H9 (cell line): ENCODE measurements at regions not wholly inside any gene's neighbourhood (a gene's known extent, or its start where the extent isn't known, plus 50 kb on each side); places are given as distances from the start of the nearest gene placed in this dataset.

Experiments
- DNase-seq: peaks from one replicate; pipeline ENCODE4 v3.0.0-alpha.2; 2017
- H2AFZ ChIP-seq: one replicate; pipeline ENCODE4 v1.6.1; 2013; ENCODE audit warnings: mild to moderate bottlenecking, low read length, control low read depth, moderate library complexity
- H2AK5ac ChIP-seq: 2 replicates; pipeline ENCODE4 v1.6.1; 2013; ENCODE audit warnings: low read length, control low read depth, mixed read lengths; ENCODE audit not compliant: insufficient read length
- H2BK120ac ChIP-seq: one replicate; pipeline ENCODE4 v1.6.1; 2013; ENCODE audit warnings: low read depth, mild to moderate bottlenecking, low read length, control low read depth, inconsistent platforms; ENCODE audit not compliant: poor library complexity, severe bottlenecking
- H2BK12ac ChIP-seq: 2 replicates; pipeline ENCODE4 v1.6.1; 2013; ENCODE audit warnings: low read length, control low read depth, mixed read lengths, low read depth; ENCODE audit not compliant: insufficient read length
- H2BK15ac ChIP-seq: 2 replicates; pipeline ENCODE4 v1.6.1; 2013; ENCODE audit warnings: low read depth, low read length, control low read depth
- H2BK20ac ChIP-seq: one replicate; pipeline ENCODE4 v1.6.1; 2013; ENCODE audit warnings: low read depth, mild to moderate bottlenecking, low read length, control low read depth, inconsistent platforms; ENCODE audit not compliant: poor library complexity, severe bottlenecking
- H2BK5ac ChIP-seq: 2 replicates; pipeline ENCODE4 v1.6.1; 2013; ENCODE audit warnings: low read length, control low read depth, mixed read lengths; ENCODE audit not compliant: insufficient read length
- H3K14ac ChIP-seq: 2 replicates; pipeline ENCODE4 v1.6.1; 2013; ENCODE audit warnings: low read length, control low read depth; ENCODE audit not compliant: insufficient read depth
- H3K18ac ChIP-seq: 2 replicates; pipeline ENCODE4 v1.6.1; 2013; ENCODE audit warnings: low read depth, mild to moderate bottlenecking, mixed read lengths, low read length, control low read depth; ENCODE audit not compliant: insufficient read length
- H3K23ac ChIP-seq: 2 replicates; pipeline ENCODE4 v1.6.1; 2013; ENCODE audit warnings: low read length, control low read depth, mixed read lengths, low read depth; ENCODE audit not compliant: insufficient read length
- H3K23me2 ChIP-seq: 2 replicates; pipeline ENCODE4 v1.6.1; 2013; ENCODE audit warnings: low read depth, mild to moderate bottlenecking, mixed read lengths, low read length, control low read depth; ENCODE audit not compliant: insufficient read length, poor library complexity, severe bottlenecking
- H3K27ac ChIP-seq: 2 replicates; pipeline ENCODE4 v1.5.1; 2013; ENCODE audit warnings: low read length, control low read depth, mixed read lengths, low read depth; ENCODE audit not compliant: insufficient read length
- H3K27me3 ChIP-seq: 2 replicates; pipeline ENCODE4 v1.6.1; 2013; ENCODE audit warnings: low read length, control low read depth, inconsistent platforms; ENCODE audit not compliant: insufficient read depth
- H3K4ac ChIP-seq: 2 replicates; pipeline ENCODE4 v1.6.1; 2013; ENCODE audit warnings: low read depth, mild to moderate bottlenecking, control low read depth, inconsistent platforms, low read length, moderate library complexity
- H3K4me1 ChIP-seq: 2 replicates; pipeline ENCODE4 v1.6.1; 2013; ENCODE audit warnings: low read length, control low read depth, inconsistent platforms; ENCODE audit not compliant: insufficient read depth
- H3K4me2 ChIP-seq: 2 replicates; pipeline ENCODE4 v1.6.1; 2013; ENCODE audit warnings: low read length, control low read depth, mixed read lengths; ENCODE audit not compliant: insufficient read length, insufficient read depth
- H3K56ac ChIP-seq: 2 replicates; pipeline ENCODE4 v1.6.1; 2013; ENCODE audit warnings: low read depth, mild to moderate bottlenecking, mixed read lengths, low read length, control low read depth; ENCODE audit not compliant: insufficient read length
- H3K79me1 ChIP-seq: 2 replicates; pipeline ENCODE4 v1.6.1; 2013; ENCODE audit warnings: low read depth, mild to moderate bottlenecking, moderate library complexity, low read length, control low read depth, inconsistent platforms; ENCODE audit not compliant: insufficient read depth, poor library complexity, severe bottlenecking
- H3K79me2 ChIP-seq: 2 replicates; pipeline ENCODE4 v1.6.1; 2013; ENCODE audit warnings: low read length, control low read depth, inconsistent platforms; ENCODE audit not compliant: insufficient read depth
- H3K9ac ChIP-seq: 2 replicates; pipeline ENCODE4 v1.6.1; 2013; ENCODE audit warnings: low read length, control low read depth, mixed read lengths; ENCODE audit not compliant: insufficient read length; ENCODE audit errors: extremely low read depth
- H3K9me3 ChIP-seq: one replicate; pipeline ENCODE4 v1.6.1; 2013; ENCODE audit warnings: low read depth, low read length, inconsistent platforms; ENCODE audit not compliant: control insufficient read depth
- H3T11ph ChIP-seq: one replicate; pipeline ENCODE4 v1.6.1; 2013; ENCODE audit warnings: mild to moderate bottlenecking, low read length, control low read depth, inconsistent platforms
- H4K20me1 ChIP-seq: one replicate; pipeline ENCODE4 v1.6.1; 2013; ENCODE audit not compliant: control insufficient read depth, insufficient read length, insufficient read depth
- H4K5ac ChIP-seq: 2 replicates; pipeline ENCODE4 v1.6.1; 2013; ENCODE audit warnings: low read depth, mild to moderate bottlenecking, mixed read lengths, low read length, control low read depth; ENCODE audit not compliant: insufficient read length
- H4K8ac ChIP-seq: replicated peaks from 2 replicates; pipeline ENCODE4 v1.6.1; 2013; ENCODE audit warnings: low read length, control low read depth, mixed read lengths, low read depth; ENCODE audit not compliant: insufficient read length
- H4K91ac ChIP-seq: 2 replicates; pipeline ENCODE4 v1.6.1; 2013; ENCODE audit warnings: low read depth, mild to moderate bottlenecking, moderate library complexity, mixed read lengths, low read length, control low read depth; ENCODE audit not compliant: insufficient read length
- H3K27ac Mint-ChIP-seq, 3 experiments: 2 replicates in 2 of 3; 3 replicates in 1 of 3; pipeline ENCODE4 v1.8.0; 2020 to 2021; ENCODE audit warnings: mixed read lengths in 3 of 3, mild to moderate bottlenecking in 1 of 3, moderate library complexity in 1 of 3
- H3K27me3 Mint-ChIP-seq: 2 replicates; pipeline ENCODE4 v1.8.0; 2021; ENCODE audit warnings: low read depth, mild to moderate bottlenecking, moderate library complexity, mixed read lengths
- H3K36me3 Mint-ChIP-seq, 3 experiments: 2 replicates in 2 of 3; 3 replicates in 1 of 3; pipeline ENCODE4 v1.8.0; 2020 to 2021; ENCODE audit warnings: low read depth in 3 of 3, mixed read lengths in 3 of 3; ENCODE audit not compliant: insufficient read depth in 1 of 3
- H3K4me1 Mint-ChIP-seq, 2 experiments: 2 replicates each; pipeline ENCODE4 v1.8.0; 2020; ENCODE audit warnings: mixed read lengths in 2 of 2
- H3K4me3 Mint-ChIP-seq, 2 experiments: 2 replicates in 1 of 2; 3 replicates in 1 of 2; pipeline ENCODE4 v1.8.0; 2020 to 2021; ENCODE audit warnings: mild to moderate bottlenecking in 2 of 2, mixed read lengths in 2 of 2, moderate library complexity in 1 of 2
- H3K9me3 Mint-ChIP-seq, 2 experiments: 2 replicates in 1 of 2; 3 replicates in 1 of 2; pipeline ENCODE4 v1.8.0; 2020; ENCODE audit warnings: mild to moderate bottlenecking in 2 of 2, mixed read lengths in 2 of 2, moderate library complexity in 1 of 2
- CTCF ChIP-seq: fragments of 200-600 bp; sonication (generic); conservative IDR thresholded peaks from 3 replicates; pipeline ENCODE4 v1.8.0; 2021; ENCODE audit warnings: antibody characterized with exemption, mild to moderate bottlenecking
- WGBS: extraction: QIAGEN DNeasy Blood & Tissue Kit; methylation state at CpG from one replicate; pipeline ENCODE4 v1.1.7; 2013; ENCODE audit warnings: missing lambda C conversion rate, low lambda C conversion rate, mixed read lengths; ENCODE audit not compliant: insufficient read length; ENCODE audit errors: extremely low coverage; 5-methylcytosine and 5-hydroxymethylcytosine counted together

GRCh38 chr7:26928703-26929347, 64.4 kb upstream of the SKAP2 start:
- Histone ChIP-seq H3K23ac (no peak overlapping the region), H4K5ac (no peak overlapping the region), H2BK15ac (no peak overlapping the region), H3K23me2 (no peaks in the 10 kb centered on the region), H3K4ac (no peak overlapping the region), H3K27ac (no peak overlapping the region), H2AFZ (no peak overlapping the region), H2AK5ac (no peak overlapping the region), H3K4me2 (no peak overlapping the region), H2BK5ac (no peak overlapping the region), H3K27me3 (no peaks in the 10 kb centered on the region), H3K79me1 (no peaks in the 10 kb centered on the region), H2BK20ac (no peak overlapping the region), H3K9me3 (no peaks in the 10 kb centered on the region), H4K20me1 (no peaks in the 10 kb centered on the region), H3K56ac (no peak overlapping the region), H3K4me1 (0 out of 2 replicates have a peak, but pooled peaks cover 3% of the 10 kb centered on the region), H2BK120ac (no peak overlapping the region), H3K9ac (no peak overlapping the region), H3K79me2 (no peaks in the 10 kb centered on the region), H3T11ph (no peak overlapping the region), H3K14ac (no peak overlapping the region), H4K8ac (no peak overlapping the region), H3K18ac (no peak overlapping the region), H4K91ac (no peak overlapping the region), H2BK12ac (no peak overlapping the region)
- Mint-ChIP-seq H3K27me3 (peaks cover 2% of the 10 kb centered on the region; the same call in 1 of the 2 replicates), H3K36me3 (no peaks in the 10 kb centered on the region), H3K9me3 (no peaks in the 10 kb centered on the region), H3K27ac (no peak overlapping the region), H3K4me3 (no peak overlapping the region), H3K4me1 (peaks cover 9 to 10% of the 10 kb centered on the region in 2 experiments; a peak in 3 of 4 replicates)
- DNase-seq = no peak
- no CpG with 5 or more reads among the region's 5 CpGs for WGBS
- TF ChIP-seq CTCF = no peak
